Neutrophil (primary cell): ENCODE measurements at regions not wholly inside any gene's neighbourhood (a gene's known extent, or its start where the extent isn't known, plus 50 kb on each side); places are given as distances from the start of the nearest gene placed in this dataset.

Source experiments
- H3K27ac ChIP-seq: fragments of 200-600 bp; sonication (generic); 2 replicates; pipeline ENCODE4 v1.5.1; 2016; ENCODE audit warnings: mild to moderate bottlenecking, moderate library complexity
- H3K27me3 ChIP-seq: fragments of 200-600 bp; sonication (generic); 2 replicates; pipeline ENCODE4 v1.6.0; 2016; ENCODE audit warnings: mild to moderate bottlenecking
- H3K36me3 ChIP-seq: fragments of 200-600 bp; sonication (generic); 2 replicates; pipeline ENCODE4 v1.5.1; 2017
- H3K4me1 ChIP-seq, 2 experiments: fragments of 200-600 bp in 1 of 2; sonication (generic) in 1 of 2; 1 replicate in 1 of 2; 2 replicates in 1 of 2; pipeline versions ENCODE4 v1.5.1 to v1.6.1; 2013 to 2016; ENCODE audit warnings: low read depth in 1 of 2, low read length in 1 of 2, mild to moderate bottlenecking in 1 of 2, moderate library complexity in 1 of 2; ENCODE audit not compliant: control insufficient read depth in 1 of 2, insufficient read depth in 1 of 2
- H3K4me3 ChIP-seq, 2 experiments: fragments of 200-600 bp in 1 of 2; sonication (generic) in 1 of 2; 1 replicate in 1 of 2; 2 replicates in 1 of 2; pipeline ENCODE4 v1.5.1; 2013 to 2016; ENCODE audit warnings: low read depth in 1 of 2, low read length in 1 of 2, mild to moderate bottlenecking in 1 of 2, moderate library complexity in 1 of 2
- H3K9me3 ChIP-seq: fragments of 200-600 bp; sonication (generic); 2 replicates; pipeline ENCODE4 v1.5.1; 2016
- CTCF ChIP-seq: fragments of 200-600 bp; sonication (generic); IDR thresholded peaks from 2 replicates; pipeline ENCODE4 v1.5.1; 2016; ENCODE audit warnings: antibody characterized with exemption

GRCh38 chr19:30226464-30227011 lies 145.6 kb upstream of the ZNF536 start:
- TF ChIP-seq CTCF = no peak
- H3K9me3 ChIP-seq = no peaks in the 10 kb centered on the region
- peaks cover 100% of the 10 kb centered on the region for H3K27me3 ChIP-seq
- peaks cover 4 to 13% of the 10 kb centered on the region in 2 experiments for H3K4me1 ChIP-seq
- no peak overlapping the region for H3K27ac ChIP-seq
- no peak overlapping the region for H3K4me3 ChIP-seq
- no peaks in the 10 kb centered on the region for H3K36me3 ChIP-seq

- no peak overlapping the region for H3K27ac ChIP-seq
- no peak for TF ChIP-seq CTCF
- H3K9me3 ChIP-seq = no peaks in the 10 kb centered on the region
- H3K36me3 ChIP-seq = no peaks in the 10 kb centered on the region
- H3K4me1 ChIP-seq = peaks cover 4 to 13% of the 10 kb centered on the region in 2 experiments
- peaks cover 99% of the 10 kb centered on the region for H3K27me3 ChIP-seq
- H3K4me3 ChIP-seq = no peak overlapping the region
Observed at GRCh38 chr19:30227012-30227621, 145.1 kb upstream of the ZNF536 start.

- peaks cover 99% of the 10 kb centered on the region for H3K27me3 ChIP-seq
- no peak overlapping the region for H3K4me3 ChIP-seq
- no peaks in the 10 kb centered on the region for H3K36me3 ChIP-seq
- H3K27ac ChIP-seq = no peak overlapping the region
- peaks cover 4 to 13% of the 10 kb centered on the region in 2 experiments for H3K4me1 ChIP-seq
- no peaks in the 10 kb centered on the region for H3K9me3 ChIP-seq
- no peak for TF ChIP-seq CTCF
Observed at GRCh38 chr19:30227661-30228112, 144.5 kb upstream of the ZNF536 start.

- Histone ChIP-seq H3K27me3 (peaks cover 98% of the 10 kb centered on the region), H3K9me3 (no peaks in the 10 kb centered on the region), H3K36me3 (no peaks in the 10 kb centered on the region), H3K27ac (no peak overlapping the region), H3K4me3 (no peak overlapping the region), H3K4me1 (peaks cover 4 to 13% of the 10 kb centered on the region in 2 experiments)
- TF ChIP-seq CTCF = no peak
Observed at GRCh38 chr19:30228113-30228834, 143.9 kb upstream of the ZNF536 start.

GRCh38 chr19:30228835-30229524 lies 143.2 kb upstream of the ZNF536 start:
- no peak overlapping the region for H3K4me3 ChIP-seq
- no peak for TF ChIP-seq CTCF
- peaks cover 4 to 13% of the 10 kb centered on the region in 2 experiments for H3K4me1 ChIP-seq
- no peaks in the 10 kb centered on the region for H3K9me3 ChIP-seq
- H3K36me3 ChIP-seq = no peaks in the 10 kb centered on the region
- H3K27me3 ChIP-seq = peaks cover 98% of the 10 kb centered on the region
- H3K27ac ChIP-seq = no peak overlapping the region
